ENCODE measurements at regions not wholly inside any gene's neighbourhood (a gene's known extent, or its start where the extent isn't known, plus 50 kb on each side); places are given as distances from the start of the nearest gene placed in this dataset.

DNA sequence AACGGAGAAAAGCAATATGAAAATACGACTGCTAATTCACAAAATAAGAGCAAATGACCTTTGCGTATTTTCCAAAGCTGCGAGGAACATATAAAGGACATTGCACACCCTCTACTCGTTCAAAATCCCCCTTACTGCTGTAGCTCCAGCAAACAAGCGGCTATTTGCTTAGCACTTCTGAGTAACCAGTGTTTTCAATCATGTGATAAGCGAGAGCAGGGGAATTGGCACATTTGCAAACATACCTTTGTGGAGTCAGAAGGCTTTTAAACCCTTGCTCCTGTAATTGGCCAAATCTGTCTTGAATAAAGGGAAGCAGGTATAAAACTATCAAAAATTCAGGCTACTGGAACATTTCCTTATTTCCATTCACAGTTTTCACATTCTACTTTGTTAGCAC, 610.2 kb downstream of the UBE2NL start:
- Histone ChIP-seq H3K9ac (ENCODE audit: insufficient read depth, low read length) (no peak overlapping the region), H3K4me3 (replicated peaks in 1 of 4; ENCODE audit: control extremely low read depth in 1 of 4, insufficient read depth in 1 of 4, low read depth in 3 of 4, low read length in 4 of 4) (no peak overlapping the region), H3K4me1 (ENCODE audit: control insufficient read depth, extremely low read depth, insufficient read depth, low read length) (no peaks in the 10 kb centered on the region), H3K27ac (ENCODE audit: insufficient read depth, low read length) (no peak overlapping the region), H3K4me2 (ENCODE audit: extremely low read depth, insufficient read depth, low read length) (no peak overlapping the region), H3K79me2 (ENCODE audit: control insufficient read depth, insufficient read depth, low read length) (no peaks in the 10 kb centered on the region), H3K9me3 (ENCODE audit: control insufficient read depth, insufficient read depth, low read depth, low read length) (no peaks in the 10 kb centered on the region), H2AFZ (ENCODE audit: low read length) (no peak overlapping the region), H3K27me3 (ENCODE audit: control insufficient read depth, insufficient read depth, low read length) (no peaks in the 10 kb centered on the region), H4K20me1 (ENCODE audit: control insufficient read depth, extremely low read depth, insufficient read depth, low read length) (no peaks in the 10 kb centered on the region), H3K36me3 (ENCODE audit: control insufficient read depth, insufficient read depth, low read length) (no peaks in the 10 kb centered on the region)
- no peak for DNase-seq (ENCODE audit: low read depth in 2 of 2)
- TF ChIP-seq EZH2 (IDR thresholded peaks at IDR 0.05; ENCODE audit: low read length, missing control alignments) = no peak
- TF ChIP-seq, protein P1, sequence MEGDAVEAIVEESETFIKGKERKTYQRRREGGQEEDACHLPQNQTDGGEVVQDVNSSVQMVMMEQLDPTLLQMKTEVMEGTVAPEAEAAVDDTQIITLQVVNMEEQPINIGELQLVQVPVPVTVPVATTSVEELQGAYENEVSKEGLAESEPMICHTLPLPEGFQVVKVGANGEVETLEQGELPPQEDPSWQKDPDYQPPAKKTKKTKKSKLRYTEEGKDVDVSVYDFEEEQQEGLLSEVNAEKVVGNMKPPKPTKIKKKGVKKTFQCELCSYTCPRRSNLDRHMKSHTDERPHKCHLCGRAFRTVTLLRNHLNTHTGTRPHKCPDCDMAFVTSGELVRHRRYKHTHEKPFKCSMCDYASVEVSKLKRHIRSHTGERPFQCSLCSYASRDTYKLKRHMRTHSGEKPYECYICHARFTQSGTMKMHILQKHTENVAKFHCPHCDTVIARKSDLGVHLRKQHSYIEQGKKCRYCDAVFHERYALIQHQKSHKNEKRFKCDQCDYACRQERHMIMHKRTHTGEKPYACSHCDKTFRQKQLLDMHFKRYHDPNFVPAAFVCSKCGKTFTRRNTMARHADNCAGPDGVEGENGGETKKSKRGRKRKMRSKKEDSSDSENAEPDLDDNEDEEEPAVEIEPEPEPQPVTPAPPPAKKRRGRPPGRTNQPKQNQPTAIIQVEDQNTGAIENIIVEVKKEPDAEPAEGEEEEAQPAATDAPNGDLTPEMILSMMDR (conservative IDR thresholded peaks at IDR 0.05 in 1 of 2, IDR thresholded peaks at IDR 0.05 in 1 of 2; ENCODE audit: low read depth in 1 of 2, low read length in 2 of 2) = no peak

DNA sequence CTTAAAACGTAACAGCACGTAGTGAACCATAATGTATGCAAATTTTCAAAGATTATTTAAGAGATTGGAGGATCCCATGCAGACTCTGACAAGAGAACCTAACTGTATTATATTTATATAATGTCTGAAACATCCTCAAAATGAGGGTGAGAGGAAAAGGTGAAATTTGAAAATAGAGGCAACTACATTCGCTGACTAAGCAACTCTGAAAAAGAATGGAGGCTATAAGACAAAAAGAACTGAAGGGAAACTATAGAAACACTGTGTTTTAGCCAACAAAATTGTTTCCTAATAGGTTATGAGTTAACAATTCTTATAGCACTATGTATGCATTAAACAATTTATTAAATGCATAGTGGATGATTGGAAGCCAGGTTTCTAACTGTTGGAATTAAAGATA, 648.0 kb downstream of the UBE2NL start:
- Histone ChIP-seq H3K9ac (ENCODE audit: insufficient read depth, low read length) (no peak overlapping the region), H3K4me3 (replicated peaks in 1 of 4; ENCODE audit: control extremely low read depth in 1 of 4, insufficient read depth in 1 of 4, low read depth in 3 of 4, low read length in 4 of 4) (no peak overlapping the region), H3K36me3 (ENCODE audit: control insufficient read depth, insufficient read depth, low read length) (no peaks in the 10 kb centered on the region), H3K9me3 (ENCODE audit: control insufficient read depth, insufficient read depth, low read depth, low read length) (no peaks in the 10 kb centered on the region), H3K79me2 (ENCODE audit: control insufficient read depth, insufficient read depth, low read length) (no peaks in the 10 kb centered on the region), H3K4me1 (ENCODE audit: control insufficient read depth, extremely low read depth, insufficient read depth, low read length) (no peaks in the 10 kb centered on the region), H3K4me2 (ENCODE audit: extremely low read depth, insufficient read depth, low read length) (no peak overlapping the region), H3K27ac (ENCODE audit: insufficient read depth, low read length) (no peak overlapping the region), H2AFZ (ENCODE audit: low read length) (no peak overlapping the region), H3K27me3 (ENCODE audit: control insufficient read depth, insufficient read depth, low read length) (no peaks in the 10 kb centered on the region), H4K20me1 (ENCODE audit: control insufficient read depth, extremely low read depth, insufficient read depth, low read length) (no peaks in the 10 kb centered on the region)
- TF ChIP-seq, protein P1 (conservative IDR thresholded peaks at IDR 0.05 in 1 of 2, IDR thresholded peaks at IDR 0.05 in 1 of 2; ENCODE audit: low read depth in 1 of 2, low read length in 2 of 2) = no peak
- TF ChIP-seq EZH2 (IDR thresholded peaks at IDR 0.05; ENCODE audit: low read length, missing control alignments) = no peak
- no peak for DNase-seq (ENCODE audit: low read depth in 2 of 2)

DNA sequence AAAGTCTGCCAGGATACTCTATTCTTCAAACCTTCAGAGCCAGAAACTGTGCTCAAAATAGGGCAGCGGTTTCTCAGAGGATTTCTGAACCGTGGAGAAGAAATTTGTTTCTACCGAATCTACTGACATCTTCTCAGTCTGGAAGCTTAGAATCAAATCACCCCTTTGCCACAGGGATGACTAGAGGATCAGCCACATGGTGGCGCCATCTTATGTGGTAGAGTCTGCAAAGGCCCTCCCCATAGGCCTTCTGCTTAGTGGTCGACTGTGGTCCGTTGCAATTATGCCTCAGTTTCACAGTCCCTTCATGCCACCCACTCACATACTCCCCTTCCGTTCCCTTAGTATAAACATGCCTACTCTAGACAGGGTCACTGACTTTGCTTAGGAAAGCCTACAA, 680.7 kb upstream of the SPANXN1 start:
- H3K4me3 ChIP-seq (replicated peaks in 1 of 4; ENCODE audit: control extremely low read depth in 1 of 4, insufficient read depth in 1 of 4, low read depth in 3 of 4, low read length in 4 of 4) = no peak overlapping the region
- no peak for DNase-seq (ENCODE audit: low read depth in 2 of 2)
- H3K9me3 ChIP-seq (ENCODE audit: control insufficient read depth, insufficient read depth, low read depth, low read length) = no peaks in the 10 kb centered on the region
- no peaks in the 10 kb centered on the region for H3K27me3 ChIP-seq (ENCODE audit: control insufficient read depth, insufficient read depth, low read length)
- no peaks in the 10 kb centered on the region for H4K20me1 ChIP-seq (ENCODE audit: control insufficient read depth, extremely low read depth, insufficient read depth, low read length)
- no peak overlapping the region for H3K27ac ChIP-seq (ENCODE audit: insufficient read depth, low read length)
- H3K4me1 ChIP-seq (ENCODE audit: control insufficient read depth, extremely low read depth, insufficient read depth, low read length) = no peaks in the 10 kb centered on the region
- H3K4me2 ChIP-seq (ENCODE audit: extremely low read depth, insufficient read depth, low read length) = no peak overlapping the region
- H3K9ac ChIP-seq (ENCODE audit: insufficient read depth, low read length) = no peak overlapping the region
- H2AFZ ChIP-seq (ENCODE audit: low read length) = no peak overlapping the region
- no peaks in the 10 kb centered on the region for H3K79me2 ChIP-seq (ENCODE audit: control insufficient read depth, insufficient read depth, low read length)
- no peak for TF ChIP-seq EZH2 (IDR thresholded peaks at IDR 0.05; ENCODE audit: low read length, missing control alignments)
- TF ChIP-seq, protein P1 (conservative IDR thresholded peaks at IDR 0.05 in 1 of 2, IDR thresholded peaks at IDR 0.05 in 1 of 2; ENCODE audit: low read depth in 1 of 2, low read length in 2 of 2) = no peak
- no peaks in the 10 kb centered on the region for H3K36me3 ChIP-seq (ENCODE audit: control insufficient read depth, insufficient read depth, low read length)

Data from fibroblast of lung (primary cell).